ENCODE measurements at regions not wholly inside any gene's neighbourhood (a gene's known extent, or its start where the extent isn't known, plus 50 kb on each side); places are given as distances from the start of the nearest gene placed in this dataset.

DNA sequence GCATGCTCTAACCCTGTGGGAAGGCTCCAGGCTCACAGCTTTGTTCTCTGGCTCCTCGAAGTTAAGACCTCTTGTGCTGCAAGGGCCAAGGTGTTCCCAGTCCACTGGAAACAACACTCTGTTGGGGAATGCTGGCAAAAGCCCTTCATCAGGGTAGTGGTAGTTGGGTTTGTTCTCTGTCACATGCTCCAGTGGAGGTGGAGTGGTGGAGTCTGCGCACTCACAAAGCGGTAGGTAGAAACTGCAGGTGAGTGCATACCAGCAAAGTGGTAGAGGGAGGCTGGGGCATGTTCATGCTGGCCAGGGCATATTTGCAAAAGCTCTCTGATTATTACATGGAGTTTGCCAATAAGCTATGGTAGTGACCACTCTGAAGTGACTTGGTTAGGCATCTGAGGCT is 410.5 kb downstream of the CDH19 start:
- Histone ChIP-seq H3K9me2 (ENCODE audit: insufficient read depth) (0 out of 2 replicates have a peak, but pooled peaks cover 6% of the 10 kb centered on the region), H3K36me3 (ENCODE audit: low read depth) (no peaks in the 10 kb centered on the region), H3K4me1 (replicated peaks; ENCODE audit: insufficient read depth) (no peaks in the 10 kb centered on the region), H3K79me2 (ENCODE audit: low read depth) (no peaks in the 10 kb centered on the region), H3F3A (ENCODE audit: insufficient read depth, low read depth) (no peaks in the 10 kb centered on the region), H3K4me3 (no peak overlapping the region), H4K20me1 (ENCODE audit: insufficient read depth) (no peaks in the 10 kb centered on the region), H3K4me2 (no peak overlapping the region), H2AFZ (peak overlapping the region; percentile 17; the same call in 1 of the 2 replicates), H3K27me3 (ENCODE audit: insufficient read depth, low read depth) (no peaks in the 10 kb centered on the region), H3K9me3 (ENCODE audit: insufficient read depth, low read depth) (no peaks in the 10 kb centered on the region), H3K27ac (no peak overlapping the region)
- TF ChIP-seq, protein P1, sequence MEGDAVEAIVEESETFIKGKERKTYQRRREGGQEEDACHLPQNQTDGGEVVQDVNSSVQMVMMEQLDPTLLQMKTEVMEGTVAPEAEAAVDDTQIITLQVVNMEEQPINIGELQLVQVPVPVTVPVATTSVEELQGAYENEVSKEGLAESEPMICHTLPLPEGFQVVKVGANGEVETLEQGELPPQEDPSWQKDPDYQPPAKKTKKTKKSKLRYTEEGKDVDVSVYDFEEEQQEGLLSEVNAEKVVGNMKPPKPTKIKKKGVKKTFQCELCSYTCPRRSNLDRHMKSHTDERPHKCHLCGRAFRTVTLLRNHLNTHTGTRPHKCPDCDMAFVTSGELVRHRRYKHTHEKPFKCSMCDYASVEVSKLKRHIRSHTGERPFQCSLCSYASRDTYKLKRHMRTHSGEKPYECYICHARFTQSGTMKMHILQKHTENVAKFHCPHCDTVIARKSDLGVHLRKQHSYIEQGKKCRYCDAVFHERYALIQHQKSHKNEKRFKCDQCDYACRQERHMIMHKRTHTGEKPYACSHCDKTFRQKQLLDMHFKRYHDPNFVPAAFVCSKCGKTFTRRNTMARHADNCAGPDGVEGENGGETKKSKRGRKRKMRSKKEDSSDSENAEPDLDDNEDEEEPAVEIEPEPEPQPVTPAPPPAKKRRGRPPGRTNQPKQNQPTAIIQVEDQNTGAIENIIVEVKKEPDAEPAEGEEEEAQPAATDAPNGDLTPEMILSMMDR (conservative IDR thresholded peaks at IDR 0.05): no peak
- TF ChIP-seq EZH2 (IDR thresholded peaks at IDR 0.05; ENCODE audit: low read depth): no peak
- intact Hi-C loops (cut with micrococcal nuclease; ENCODE audit: unreplicated experiment): no loop called here
- ChIA-PET POLR2A (ENCODE audit: unreplicated experiment) (no interaction called here), CTCF (no interaction called here)
- BruUV-seq (replicated peaks): no TSS peak
- DNase-seq: no peak

DNA sequence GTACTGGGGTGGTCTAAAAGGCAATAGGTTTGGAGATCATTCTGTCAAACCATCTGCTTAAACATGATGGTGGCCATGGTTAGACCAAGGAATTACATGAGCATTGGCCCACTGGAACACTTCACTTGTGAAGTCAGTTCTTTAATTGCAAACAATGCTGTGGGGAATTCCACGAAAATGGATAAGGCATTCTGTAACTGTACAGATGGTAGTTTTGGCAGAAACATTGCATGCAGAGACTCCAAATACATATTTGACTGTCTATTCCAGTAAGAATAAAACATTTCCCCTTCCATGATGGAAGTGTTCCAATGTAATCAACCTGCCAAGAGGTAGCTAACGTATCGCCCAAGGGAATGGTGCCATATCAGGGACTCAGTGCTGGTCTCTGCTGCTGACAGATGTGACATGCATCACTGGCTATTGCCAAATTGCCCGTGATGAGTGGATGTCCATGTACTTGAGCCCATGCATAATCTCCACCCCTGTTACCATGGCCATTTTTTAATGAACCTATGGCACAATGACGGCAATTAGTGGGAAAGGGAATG is 417.9 kb downstream of the CDH7 start:
- Histone ChIP-seq H3K27ac (no peak overlapping the region), H4K20me1 (ENCODE audit: insufficient read depth) (no peaks in the 10 kb centered on the region), H3K4me3 (no peak overlapping the region), H3K9me3 (ENCODE audit: insufficient read depth, low read depth) (no peaks in the 10 kb centered on the region), H3K4me2 (no peak overlapping the region), H3K27me3 (ENCODE audit: insufficient read depth, low read depth) (no peaks in the 10 kb centered on the region), H3K9me2 (ENCODE audit: insufficient read depth) (no peaks in the 10 kb centered on the region), H3K4me1 (replicated peaks; ENCODE audit: insufficient read depth) (no peaks in the 10 kb centered on the region), H3K79me2 (ENCODE audit: low read depth) (no peaks in the 10 kb centered on the region), H3F3A (ENCODE audit: insufficient read depth, low read depth) (no peaks in the 10 kb centered on the region), H2AFZ (no peak overlapping the region), H3K36me3 (ENCODE audit: low read depth) (no peaks in the 10 kb centered on the region)
- DNase-seq: no peak
- CTCF ChIA-PET: no interaction called here
- no TSS peak for BruUV-seq (replicated peaks)
- TF ChIP-seq EZH2 (IDR thresholded peaks at IDR 0.05; ENCODE audit: low read depth): no peak
- TF ChIP-seq, protein P1 (conservative IDR thresholded peaks at IDR 0.05): no peak
- POLR2A ChIA-PET (ENCODE audit: unreplicated experiment): no interaction called here
- intact Hi-C loops (cut with micrococcal nuclease; ENCODE audit: unreplicated experiment): no loop called here

DNA sequence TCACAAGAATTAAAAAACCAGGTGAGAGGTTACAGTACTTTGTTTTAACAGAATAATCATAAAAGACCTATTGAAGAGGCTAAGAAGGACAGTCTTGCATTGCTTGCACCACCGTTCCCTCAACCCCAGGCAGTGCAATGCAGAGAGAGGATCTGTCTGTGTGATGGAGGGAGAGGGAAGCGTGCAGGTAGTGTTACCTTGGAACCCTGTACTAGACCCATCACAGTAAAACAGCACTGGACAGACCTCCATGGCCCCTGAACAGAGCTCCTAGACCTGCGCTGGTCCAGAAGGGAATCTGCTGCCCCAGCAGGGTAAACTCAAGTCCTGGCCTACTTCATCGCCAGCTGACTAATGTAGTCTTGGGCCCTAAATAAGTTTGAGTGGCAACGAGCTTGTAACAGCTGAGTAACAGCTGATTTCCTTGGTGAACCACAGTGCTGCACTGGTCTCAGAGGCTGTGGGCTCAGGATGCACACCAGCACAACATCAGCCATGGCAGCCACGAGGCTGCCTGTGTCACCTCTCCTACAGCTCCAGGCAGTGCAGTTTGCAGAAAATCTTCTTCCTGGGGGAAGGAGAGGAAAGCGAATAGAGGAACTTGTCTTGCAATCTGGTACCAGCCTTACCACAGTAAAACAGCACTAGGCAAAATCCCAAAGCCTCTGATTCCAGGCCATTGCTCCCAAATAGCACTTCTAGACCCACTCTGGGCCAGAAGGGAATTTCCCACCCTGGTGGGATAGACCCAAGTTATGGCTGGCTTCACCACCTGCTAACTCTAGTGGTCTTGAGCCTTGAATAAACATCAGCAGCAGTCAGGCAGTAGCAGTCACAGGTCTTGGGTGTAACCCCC is 417.2 kb downstream of the CDH7 start:
- Histone ChIP-seq H3K79me2 (ENCODE audit: low read depth) (no peaks in the 10 kb centered on the region), H3K9me3 (ENCODE audit: insufficient read depth, low read depth) (no peaks in the 10 kb centered on the region), H2AFZ (peak overlapping the region; percentile 55; the same call in 1 of the 2 replicates), H3K9me2 (ENCODE audit: insufficient read depth) (no peaks in the 10 kb centered on the region), H3K27me3 (ENCODE audit: insufficient read depth, low read depth) (no peaks in the 10 kb centered on the region), H3K36me3 (ENCODE audit: low read depth) (no peaks in the 10 kb centered on the region), H3K4me2 (no peak overlapping the region), H4K20me1 (ENCODE audit: insufficient read depth) (no peaks in the 10 kb centered on the region), H3K27ac (no peak overlapping the region), H3K4me1 (replicated peaks; ENCODE audit: insufficient read depth) (no peaks in the 10 kb centered on the region), H3F3A (ENCODE audit: insufficient read depth, low read depth) (no peaks in the 10 kb centered on the region), H3K4me3 (no peak overlapping the region)
- ChIA-PET CTCF (no interaction called here), POLR2A (ENCODE audit: unreplicated experiment) (no interaction called here)
- no peak for DNase-seq
- TF ChIP-seq, protein P1 (conservative IDR thresholded peaks at IDR 0.05): no peak
- TF ChIP-seq EZH2 (IDR thresholded peaks at IDR 0.05; ENCODE audit: low read depth): no peak
- intact Hi-C loops (cut with micrococcal nuclease; ENCODE audit: unreplicated experiment): no loop called here
- no TSS peak for BruUV-seq (replicated peaks)

Measured in PC-9 (cell line).